Activated CD8-positive, alpha-beta T cell treated with anti-CD3 and anti-CD28 coated beads for 36 hours (primary cell): ENCODE measurements at regions not wholly inside any gene's neighbourhood (a gene's known extent, or its start where the extent isn't known, plus 50 kb on each side); places are given as distances from the start of the nearest gene placed in this dataset.

Experiments used
- ATAC-seq: fragments of 200-7000 bp; cut with Tn5 transposase; one replicate; pipeline ENCODE4 v1.10.0; 2021; ENCODE audit warnings: mild to moderate bottlenecking, moderate library complexity
- CTCF ChIA-PET: fragments of 350-600 bp; sonication (Branson Sonifier 250); formaldehyde crosslinking; loops from one replicate; lab custom pipeline; 2021; ENCODE audit warnings: antibody characterized with exemption; lab: Charles Lee
- POLR2A ChIA-PET: fragments of 350-600 bp; sonication (Branson Sonifier 250); formaldehyde crosslinking; loops from one replicate; lab custom pipeline; 2021; ENCODE audit warnings: antibody characterized with exemption; lab: Charles Lee
- DNase-seq: peaks from one replicate; pipeline ENCODE4 v3.0.0-alpha.2; 2020
- H3K27ac Mint-ChIP-seq: one replicate; pipeline ENCODE4 v1.8.0; 2021; ENCODE audit warnings: mild to moderate bottlenecking, mixed read lengths
- H3K27me3 Mint-ChIP-seq: one replicate; pipeline ENCODE4 v1.8.0; 2021; ENCODE audit warnings: mixed read lengths
- H3K36me3 Mint-ChIP-seq: one replicate; pipeline ENCODE4 v1.8.0; 2021; ENCODE audit warnings: low read depth, mixed read lengths
- H3K4me1 Mint-ChIP-seq: one replicate; pipeline ENCODE4 v1.8.0; 2021; ENCODE audit warnings: low read depth, mixed read lengths
- H3K4me3 Mint-ChIP-seq: one replicate; pipeline ENCODE4 v1.8.0; 2021; ENCODE audit warnings: mild to moderate bottlenecking, moderate library complexity, mixed read lengths
- H3K9me3 Mint-ChIP-seq: one replicate; pipeline ENCODE4 v1.8.0; 2021; ENCODE audit warnings: mixed read lengths
- intact Hi-C: fragments of 100-400 bp; cut with micrococcal nuclease; formaldehyde crosslinking; loops from one replicate; pipeline ENCODE4 v1.10.0; 2022
- TF ChIP-seq, protein P1 (sequence below): fragments of 200-600 bp; IDR thresholded peaks from one replicate; pipeline ENCODE4 v1.8.0; 2022; ENCODE audit warnings: antibody characterized with exemption, mild to moderate bottlenecking

GRCh38 chr22:27193636-27194035 is 536.2 kb downstream of the MIAT start:
- ChIA-PET CTCF (no interaction called here), POLR2A (no interaction called here)
- TF ChIP-seq, protein P1, sequence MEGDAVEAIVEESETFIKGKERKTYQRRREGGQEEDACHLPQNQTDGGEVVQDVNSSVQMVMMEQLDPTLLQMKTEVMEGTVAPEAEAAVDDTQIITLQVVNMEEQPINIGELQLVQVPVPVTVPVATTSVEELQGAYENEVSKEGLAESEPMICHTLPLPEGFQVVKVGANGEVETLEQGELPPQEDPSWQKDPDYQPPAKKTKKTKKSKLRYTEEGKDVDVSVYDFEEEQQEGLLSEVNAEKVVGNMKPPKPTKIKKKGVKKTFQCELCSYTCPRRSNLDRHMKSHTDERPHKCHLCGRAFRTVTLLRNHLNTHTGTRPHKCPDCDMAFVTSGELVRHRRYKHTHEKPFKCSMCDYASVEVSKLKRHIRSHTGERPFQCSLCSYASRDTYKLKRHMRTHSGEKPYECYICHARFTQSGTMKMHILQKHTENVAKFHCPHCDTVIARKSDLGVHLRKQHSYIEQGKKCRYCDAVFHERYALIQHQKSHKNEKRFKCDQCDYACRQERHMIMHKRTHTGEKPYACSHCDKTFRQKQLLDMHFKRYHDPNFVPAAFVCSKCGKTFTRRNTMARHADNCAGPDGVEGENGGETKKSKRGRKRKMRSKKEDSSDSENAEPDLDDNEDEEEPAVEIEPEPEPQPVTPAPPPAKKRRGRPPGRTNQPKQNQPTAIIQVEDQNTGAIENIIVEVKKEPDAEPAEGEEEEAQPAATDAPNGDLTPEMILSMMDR, result no peak
- Mint-ChIP-seq H3K36me3 (no peaks in the 10 kb centered on the region), H3K4me3 (no peak overlapping the region), H3K4me1 (no peaks in the 10 kb centered on the region), H3K27me3 (no peaks in the 10 kb centered on the region), H3K27ac (no peak overlapping the region), H3K9me3 (peaks cover 1% of the 10 kb centered on the region)
- DNase-seq (no peak), ATAC-seq (no peak)
- intact Hi-C loops, result no loop called here

GRCh38 chr22:27194096-27194748 is 536.8 kb downstream of the MIAT start:
- Mint-ChIP-seq H3K4me3 (no peak overlapping the region), H3K36me3 (no peaks in the 10 kb centered on the region), H3K9me3 (peaks cover 1% of the 10 kb centered on the region), H3K4me1 (no peaks in the 10 kb centered on the region), H3K27ac (no peak overlapping the region), H3K27me3 (no peaks in the 10 kb centered on the region)
- intact Hi-C loops, result no loop called here
- TF ChIP-seq, protein P1, result no peak
- POLR2A ChIA-PET, result no interaction called here
- CTCF ChIA-PET, result no interaction called here
- ATAC-seq (no peak), DNase-seq (no peak)

GRCh38 chr22:27195094-27195493 is 537.7 kb downstream of the MIAT start:
- DNase-seq, result no peak
- peaks cover 1% of the 10 kb centered on the region for H3K9me3 Mint-ChIP-seq
- POLR2A ChIA-PET, result no interaction called here

DNA sequence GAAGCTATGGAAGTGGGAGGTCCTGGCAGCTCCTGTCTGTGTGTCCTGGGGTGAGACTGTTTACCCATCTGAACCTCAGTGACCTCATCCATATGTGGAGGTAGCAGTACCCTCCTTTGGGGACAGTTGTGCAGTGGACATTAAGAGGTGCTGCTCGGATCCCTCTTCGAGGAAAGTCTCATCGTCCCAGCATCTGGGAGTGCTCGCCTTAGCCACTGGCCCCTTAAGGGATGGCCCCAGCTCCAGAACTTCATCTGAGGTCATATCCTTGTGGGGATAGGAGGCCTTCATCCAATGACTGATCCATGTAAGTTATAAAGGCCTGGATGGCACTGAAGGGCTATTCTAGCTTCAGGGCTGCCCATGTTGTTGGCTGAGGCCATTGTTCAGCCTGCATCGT is 538.1 kb downstream of the MIAT start:
- POLR2A ChIA-PET, result no interaction called here
- Mint-ChIP-seq H3K4me1 (no peaks in the 10 kb centered on the region), H3K9me3 (peaks cover 1% of the 10 kb centered on the region), H3K27me3 (no peaks in the 10 kb centered on the region), H3K4me3 (no peak overlapping the region), H3K36me3 (no peaks in the 10 kb centered on the region), H3K27ac (no peak overlapping the region)
- TF ChIP-seq, protein P1, result no peak
- CTCF ChIA-PET, result no interaction called here
- intact Hi-C loops, result no loop called here
- ATAC-seq (no peak), DNase-seq (no peak)

More at GRCh38 chr22:27195094-27195493, 537.7 kb downstream of the MIAT start:
- no peak overlapping the region for H3K4me3 Mint-ChIP-seq
- no peaks in the 10 kb centered on the region for H3K4me1 Mint-ChIP-seq
- no peak overlapping the region for H3K27ac Mint-ChIP-seq
- intact Hi-C loops, result no loop called here
- no peaks in the 10 kb centered on the region for H3K27me3 Mint-ChIP-seq
- CTCF ChIA-PET, result no interaction called here
- TF ChIP-seq, protein P1, result no peak
- no peaks in the 10 kb centered on the region for H3K36me3 Mint-ChIP-seq
- no peak for ATAC-seq

GRCh38 chr22:27196606-27197005 is 539.2 kb downstream of the MIAT start:
- Mint-ChIP-seq H3K27ac (no peak overlapping the region), H3K36me3 (no peaks in the 10 kb centered on the region), H3K9me3 (peaks cover 1% of the 10 kb centered on the region), H3K4me1 (no peaks in the 10 kb centered on the region), H3K27me3 (no peaks in the 10 kb centered on the region), H3K4me3 (no peak overlapping the region)
- intact Hi-C loops, result no loop called here
- TF ChIP-seq, protein P1, result no peak
- ATAC-seq (no peak), DNase-seq (no peak)
- ChIA-PET POLR2A (no interaction called here), CTCF (interaction anchor here (1.3 kb wide), 1 partner anchor 11 kb away, joined by 3 read pairs; no protein-coding TSS in a partner anchor)
